ENCODE measurements at regions not wholly inside any gene's neighbourhood (a gene's known extent, or its start where the extent isn't known, plus 50 kb on each side); places are given as distances from the start of the nearest gene placed in this dataset.

DNA sequence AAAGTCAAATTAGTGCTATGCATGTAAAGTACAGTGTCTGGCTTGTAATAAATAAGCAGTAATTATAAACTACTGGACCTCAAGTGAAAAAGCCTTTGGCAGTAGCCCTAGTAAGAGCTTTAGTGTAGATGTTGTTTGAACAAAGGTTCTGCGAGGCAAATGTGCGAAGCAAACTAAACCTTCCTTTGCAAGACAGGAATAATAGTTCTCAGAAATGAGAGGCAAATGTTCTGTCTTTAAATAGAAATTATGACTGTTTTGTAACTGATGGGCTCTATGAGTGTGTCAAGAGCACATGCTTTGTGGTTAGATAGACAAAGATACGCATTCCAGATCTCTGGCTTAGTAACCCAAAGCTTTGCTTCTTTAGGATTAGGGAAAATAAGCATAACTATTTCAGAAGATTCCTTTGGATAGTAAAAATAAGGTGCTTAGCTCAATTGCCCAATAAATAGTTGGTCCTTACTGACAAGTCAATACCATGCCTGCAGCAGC is 169.2 kb upstream of the CDC14C start:
- CTCF ChIA-PET = no interaction called here
- ATAC-seq (no peak), DNase-seq (ENCODE audit: low read depth, low spot score) (no peak)
- no peak for TF ChIP-seq POLR2AphosphoS5 (IDR thresholded peaks at IDR 0.05; ENCODE audit: low read depth, low read length)
- TF ChIP-seq, protein P1, sequence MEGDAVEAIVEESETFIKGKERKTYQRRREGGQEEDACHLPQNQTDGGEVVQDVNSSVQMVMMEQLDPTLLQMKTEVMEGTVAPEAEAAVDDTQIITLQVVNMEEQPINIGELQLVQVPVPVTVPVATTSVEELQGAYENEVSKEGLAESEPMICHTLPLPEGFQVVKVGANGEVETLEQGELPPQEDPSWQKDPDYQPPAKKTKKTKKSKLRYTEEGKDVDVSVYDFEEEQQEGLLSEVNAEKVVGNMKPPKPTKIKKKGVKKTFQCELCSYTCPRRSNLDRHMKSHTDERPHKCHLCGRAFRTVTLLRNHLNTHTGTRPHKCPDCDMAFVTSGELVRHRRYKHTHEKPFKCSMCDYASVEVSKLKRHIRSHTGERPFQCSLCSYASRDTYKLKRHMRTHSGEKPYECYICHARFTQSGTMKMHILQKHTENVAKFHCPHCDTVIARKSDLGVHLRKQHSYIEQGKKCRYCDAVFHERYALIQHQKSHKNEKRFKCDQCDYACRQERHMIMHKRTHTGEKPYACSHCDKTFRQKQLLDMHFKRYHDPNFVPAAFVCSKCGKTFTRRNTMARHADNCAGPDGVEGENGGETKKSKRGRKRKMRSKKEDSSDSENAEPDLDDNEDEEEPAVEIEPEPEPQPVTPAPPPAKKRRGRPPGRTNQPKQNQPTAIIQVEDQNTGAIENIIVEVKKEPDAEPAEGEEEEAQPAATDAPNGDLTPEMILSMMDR (IDR thresholded peaks at IDR 0.05) = no peak
- no peak for TF ChIP-seq TCF7L2 (IDR thresholded peaks at IDR 0.05; ENCODE audit: low read depth, low read length)
- TF ChIP-seq, protein P2, sequence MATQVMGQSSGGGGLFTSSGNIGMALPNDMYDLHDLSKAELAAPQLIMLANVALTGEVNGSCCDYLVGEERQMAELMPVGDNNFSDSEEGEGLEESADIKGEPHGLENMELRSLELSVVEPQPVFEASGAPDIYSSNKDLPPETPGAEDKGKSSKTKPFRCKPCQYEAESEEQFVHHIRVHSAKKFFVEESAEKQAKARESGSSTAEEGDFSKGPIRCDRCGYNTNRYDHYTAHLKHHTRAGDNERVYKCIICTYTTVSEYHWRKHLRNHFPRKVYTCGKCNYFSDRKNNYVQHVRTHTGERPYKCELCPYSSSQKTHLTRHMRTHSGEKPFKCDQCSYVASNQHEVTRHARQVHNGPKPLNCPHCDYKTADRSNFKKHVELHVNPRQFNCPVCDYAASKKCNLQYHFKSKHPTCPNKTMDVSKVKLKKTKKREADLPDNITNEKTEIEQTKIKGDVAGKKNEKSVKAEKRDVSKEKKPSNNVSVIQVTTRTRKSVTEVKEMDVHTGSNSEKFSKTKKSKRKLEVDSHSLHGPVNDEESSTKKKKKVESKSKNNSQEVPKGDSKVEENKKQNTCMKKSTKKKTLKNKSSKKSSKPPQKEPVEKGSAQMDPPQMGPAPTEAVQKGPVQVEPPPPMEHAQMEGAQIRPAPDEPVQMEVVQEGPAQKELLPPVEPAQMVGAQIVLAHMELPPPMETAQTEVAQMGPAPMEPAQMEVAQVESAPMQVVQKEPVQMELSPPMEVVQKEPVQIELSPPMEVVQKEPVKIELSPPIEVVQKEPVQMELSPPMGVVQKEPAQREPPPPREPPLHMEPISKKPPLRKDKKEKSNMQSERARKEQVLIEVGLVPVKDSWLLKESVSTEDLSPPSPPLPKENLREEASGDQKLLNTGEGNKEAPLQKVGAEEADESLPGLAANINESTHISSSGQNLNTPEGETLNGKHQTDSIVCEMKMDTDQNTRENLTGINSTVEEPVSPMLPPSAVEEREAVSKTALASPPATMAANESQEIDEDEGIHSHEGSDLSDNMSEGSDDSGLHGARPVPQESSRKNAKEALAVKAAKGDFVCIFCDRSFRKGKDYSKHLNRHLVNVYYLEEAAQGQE (IDR thresholded peaks at IDR 0.05; ENCODE audit: insufficient read depth in 1 of 2, low read depth in 2 of 2, low read length in 1 of 2) = no peak
- no peak for TF ChIP-seq SIN3A (IDR thresholded peaks at IDR 0.05; ENCODE audit: borderline replicate concordance, insufficient read depth, low read depth, low read length)
- in situ Hi-C loops (cut with HindIII; ENCODE audit: low pct_unique_long_range_greater_than_20kb, low sequenced_read_pairs) (no loop called here), intact Hi-C loops (cut with micrococcal nuclease; ENCODE audit: unreplicated experiment) (no loop called here)
- H3K27ac ChIP-seq (ENCODE audit: low read length) = no peak overlapping the region
- H3K9me3 ChIP-seq (ENCODE audit: control insufficient read depth, insufficient read depth, low read depth, low read length) = no peaks in the 10 kb centered on the region
- no peaks in the 10 kb centered on the region for H3K4me1 ChIP-seq (ENCODE audit: control insufficient read depth, insufficient read depth, low read length)
- POLR2A ChIA-PET = no interaction called here
- H3K4me3 ChIP-seq (ENCODE audit: low read depth in 2 of 2, low read length in 2 of 2) = no peak overlapping the region
- peaks cover under 1% of the 10 kb centered on the region; the same call in 1 of the 2 replicates for H3K27me3 ChIP-seq (ENCODE audit: control insufficient read depth, insufficient read depth, low read length)
- H3K36me3 ChIP-seq (ENCODE audit: control insufficient read depth, insufficient read depth, low read length) = no peaks in the 10 kb centered on the region
- no TSS peak for BruUV-seq (replicated peaks)

DNA sequence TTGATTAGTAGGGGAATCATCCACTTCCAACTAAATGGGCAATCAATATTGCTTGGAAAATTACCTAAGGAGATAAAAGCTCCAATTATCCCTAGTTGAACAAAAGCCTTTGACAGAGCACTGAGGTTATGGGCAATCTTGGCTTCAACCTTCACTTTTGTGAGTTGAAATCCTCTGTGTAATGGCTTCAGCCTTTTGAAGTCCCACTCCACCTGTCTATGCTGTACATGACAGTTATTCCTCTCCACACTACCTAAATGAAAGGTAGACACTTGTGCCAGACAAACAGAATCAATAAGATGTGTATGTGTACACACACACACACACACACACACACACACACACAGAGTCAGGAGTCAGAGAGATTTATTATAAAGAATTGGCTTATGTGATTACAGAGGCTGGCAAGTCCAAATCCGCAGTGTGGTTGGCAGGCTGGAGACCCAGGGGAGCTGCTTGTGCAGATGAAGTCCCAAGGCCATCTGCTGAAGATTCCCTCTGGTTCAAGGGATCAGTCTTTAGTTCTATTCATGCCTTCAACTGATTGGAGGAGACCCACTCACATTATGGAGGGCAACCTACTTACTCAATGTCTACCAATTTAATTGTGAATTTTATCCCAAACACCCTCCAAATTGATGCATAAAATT is 164.8 kb upstream of the CDC14C start:
- no TSS peak for BruUV-seq (replicated peaks)
- intact Hi-C loops (cut with micrococcal nuclease; ENCODE audit: unreplicated experiment) = no loop called here
- DNase-seq (ENCODE audit: low read depth, low spot score) = no peak
- Histone ChIP-seq H3K27ac (ENCODE audit: low read length) (no peak overlapping the region), H3K4me3 (ENCODE audit: low read depth in 2 of 2, low read length in 2 of 2) (no peak overlapping the region), H3K4me1 (ENCODE audit: control insufficient read depth, insufficient read depth, low read length) (no peaks in the 10 kb centered on the region), H3K36me3 (ENCODE audit: control insufficient read depth, insufficient read depth, low read length) (no peaks in the 10 kb centered on the region), H3K27me3 (ENCODE audit: control insufficient read depth, insufficient read depth, low read length) (0 out of 2 replicates have a peak, but pooled peaks cover 4% of the 10 kb centered on the region), H3K9me3 (ENCODE audit: control insufficient read depth, insufficient read depth, low read depth, low read length) (no peaks in the 10 kb centered on the region; the same call in 1 of the 2 replicates)
- no peak for TF ChIP-seq POLR2AphosphoS5 (IDR thresholded peaks at IDR 0.05; ENCODE audit: low read depth, low read length)
- TF ChIP-seq, protein P1 (IDR thresholded peaks at IDR 0.05) = no peak
- TF ChIP-seq SIN3A (IDR thresholded peaks at IDR 0.05; ENCODE audit: borderline replicate concordance, insufficient read depth, low read depth, low read length) = no peak
- TF ChIP-seq TCF7L2 (IDR thresholded peaks at IDR 0.05; ENCODE audit: low read depth, low read length) = no peak
- TF ChIP-seq, protein P2 (IDR thresholded peaks at IDR 0.05; ENCODE audit: insufficient read depth in 1 of 2, low read depth in 2 of 2, low read length in 1 of 2) = no peak
- no peak for ATAC-seq
- ChIA-PET CTCF (no interaction called here), POLR2A (no interaction called here)
- in situ Hi-C loops (cut with HindIII; ENCODE audit: low pct_unique_long_range_greater_than_20kb, low sequenced_read_pairs) = no loop called here

All from Panc1 (cell line).